K562 (cell line): ENCODE measurements at regions not wholly inside any gene's neighbourhood (a gene's known extent, or its start where the extent isn't known, plus 50 kb on each side); places are given as distances from the start of the nearest gene placed in this dataset.
"Not testable (repeated sequence)": the region's sequence is repeated elsewhere in the genome, so short reads cannot be mapped to it uniquely, and the experiment has no call there.

Source experiments
- ATAC-seq: fragments of 200-7000 bp; cut with Tn5 transposase; 3 replicates; pipeline ENCODE4 v1.9.1; 2020; ENCODE audit warnings: moderate library complexity
- BruUV-seq: library from RNA; stranded (reverse); fragments of 400-500 nt; replicated peaks from 2 replicates; lab custom pipeline; 2021; lab: Mats Ljungman, UMichigan
- CTCF ChIA-PET: fragments of 300-600 bp; formaldehyde crosslinking; extraction: SDS; loops from one replicate; lab custom pipeline; 2021; ENCODE audit warnings: low intra/inter-chr PET ratio; lab: Yijun Ruan, JAX
- POLR2A ChIA-PET: fragments of 300-600, 350-650 bp; sonication (Branson Sonifier 250); formaldehyde crosslinking; extraction: SDS; loops from one replicate; lab custom pipeline; 2021; ENCODE audit warnings: antibody characterized with exemption, inconsistent platforms; lab: Yijun Ruan, JAX
- DNase-seq, 4 experiments: peaks; one replicate each; pipeline versions ENCODE4 v3.0.0 to v3.0.0-alpha.2; 2011 to 2018; ENCODE audit warnings: low spot score in 3 of 4, mixed read lengths in 3 of 4; ENCODE audit errors: extremely low read depth in 1 of 4
- FAIRE-seq: peaks from 2 replicates; lab custom pipeline; 2011; peaks lifted over from hg19 to GRCh38; lab: Jason Lieb, UNC
- H2AFZ ChIP-seq: 2 replicates; pipeline ENCODE4 v1.6.0; 2011; ENCODE audit warnings: low read depth, low read length, control low read depth, inconsistent platforms
- H3K27ac ChIP-seq: fragments of 200-600 bp; 3 replicates; pipeline ENCODE4 v1.8.0; 2011; ENCODE audit warnings: low read depth, mild to moderate bottlenecking, control low read depth, inconsistent platforms, low read length, moderate library complexity, mixed read lengths; ENCODE audit errors: extremely low read depth
- H3K27me3 ChIP-seq, 2 experiments: fragments of 300-600 bp in 1 of 2; 2 replicates in 1 of 2; 3 replicates in 1 of 2; pipeline versions ENCODE4 v1.6.0 to v1.8.0; 2011; ENCODE audit warnings: inconsistent platforms in 2 of 2, low read length in 2 of 2, mild to moderate bottlenecking in 1 of 2, mixed read lengths in 1 of 2, moderate library complexity in 1 of 2; ENCODE audit not compliant: control insufficient read depth in 2 of 2, insufficient read depth in 2 of 2
- H3K36me3 ChIP-seq: fragments of 300-600 bp; 3 replicates; pipeline ENCODE4 v1.8.0; 2011; ENCODE audit warnings: mild to moderate bottlenecking, low read length, inconsistent platforms; ENCODE audit not compliant: control insufficient read depth, insufficient read depth
- H3K4me1 ChIP-seq, 2 experiments: fragments of 200-600 bp in 1 of 2; replicated peaks in 1 of 2; 2 replicates in 1 of 2; 3 replicates in 1 of 2; pipeline versions ENCODE4 v1.5.1 to v1.8.0; 2011; ENCODE audit warnings: inconsistent platforms in 2 of 2, low read length in 2 of 2, mild to moderate bottlenecking in 1 of 2, mixed read lengths in 1 of 2, moderate library complexity in 1 of 2; ENCODE audit not compliant: control insufficient read depth in 2 of 2, insufficient read depth in 2 of 2
- H3K4me2 ChIP-seq: 2 replicates; pipeline ENCODE4 v1.6.1; 2011; ENCODE audit warnings: low read length, control low read depth, inconsistent platforms, mixed read lengths; ENCODE audit not compliant: insufficient read depth
- H3K4me3 ChIP-seq: fragments of 200-600 bp; sonication (generic), shearing (Covaris generic); 2 replicates; pipeline ENCODE4 v1.5.1; 2016; ENCODE audit warnings: control low read depth, inconsistent platforms
- H3K79me2 ChIP-seq: fragments of 200-600 bp; 3 replicates; pipeline ENCODE4 v1.8.0; 2011; ENCODE audit warnings: low read length, inconsistent platforms; ENCODE audit not compliant: control insufficient read depth, insufficient read depth
- H3K9ac ChIP-seq, 2 experiments: 2 replicates each; pipeline versions ENCODE4 v1.6.0 to v1.6.1; 2011; ENCODE audit warnings: low read depth in 2 of 2, low read length in 2 of 2, control low read depth in 1 of 2, inconsistent platforms in 1 of 2, mild to moderate bottlenecking in 1 of 2, mixed read lengths in 1 of 2; ENCODE audit not compliant: insufficient read depth in 1 of 2
- H3K9me1 ChIP-seq: one replicate; pipeline ENCODE4 v1.6.0; 2011; ENCODE audit warnings: inconsistent platforms, mild to moderate bottlenecking, low read length, moderate library complexity; ENCODE audit not compliant: control insufficient read depth, insufficient read depth
- H3K9me3 ChIP-seq: replicated peaks from 2 replicates; pipeline ENCODE4 v1.5.1; 2011; ENCODE audit warnings: low read depth, low read length, inconsistent platforms; ENCODE audit not compliant: control insufficient read depth, insufficient read depth
- H4K20me1 ChIP-seq: replicated peaks from 2 replicates; pipeline ENCODE4 v1.6.1; 2011; ENCODE audit warnings: low read length, inconsistent platforms, mixed read lengths; ENCODE audit not compliant: control insufficient read depth, insufficient read depth
- CHD1 ChIP-seq: fragments of 200-600 bp; sonication (generic); IDR thresholded peaks from one replicate; pipeline ENCODE4 v1.6.1; 2012; ENCODE audit warnings: mild to moderate bottlenecking, moderate library complexity, low read length, inconsistent platforms
- CREB5 ChIP-seq: fragments of 250-450 bp; sonication (Bioruptor Pico); IDR thresholded peaks from 2 replicates; pipeline ENCODE4 v1.5.0; 2020; ENCODE audit warnings: mild to moderate bottlenecking
- ILK ChIP-seq: fragments of 450-650 bp; IDR thresholded peaks from 2 replicates; pipeline ENCODE4 v1.6.1; 2016; ENCODE audit warnings: missing genetic modification characterization, low read depth, mild to moderate bottlenecking, missing compliant biosample characterization, moderate library complexity, borderline replicate concordance
- MED1 ChIP-seq: sonication (generic); formaldehyde crosslinking; IDR thresholded peaks from 2 replicates; pipeline ENCODE4 v1.8.1; 2023; ENCODE audit warnings: missing genetic modification reagents, borderline replicate concordance
- PTRF ChIP-seq: fragments of 450-650 bp; IDR thresholded peaks from 2 replicates; pipeline ENCODE4 v1.6.1; 2016; ENCODE audit warnings: mild to moderate bottlenecking, missing genetic modification characterization, missing compliant biosample characterization
- SFPQ ChIP-seq: fragments of 200-400 bp; formaldehyde crosslinking; IDR thresholded peaks from 2 replicates; pipeline ENCODE4 v1.6.1; 2017; ENCODE audit warnings: mild to moderate bottlenecking, low read depth, low read length, moderate library complexity
- TSC22D4 ChIP-seq: fragments of 450-650 bp; IDR thresholded peaks from 2 replicates; pipeline ENCODE4 v1.6.1; 2016; ENCODE audit warnings: missing genetic modification characterization, missing biosample characterization, control low read depth
- ZNF197 ChIP-seq: fragments of 200-800 bp; sonication (Bioruptor generic); IDR thresholded peaks from 2 replicates; pipeline ENCODE4 v1.6.1; 2016; ENCODE audit warnings: low read depth, missing genetic modification characterization, missing compliant biosample characterization
- WGBS: fragments of 100-300 bp; shearing (Covaris generic); methylation state at CpG from one replicate; pipeline ENCODE4 v1.1.6; 2016; ENCODE audit warnings: low coverage, mixed read lengths; ENCODE audit not compliant: insufficient coverage; ENCODE audit errors: missing lambda C conversion rate; 5-methylcytosine and 5-hydroxymethylcytosine counted together
- in situ Hi-C: fragments of 300-500 bp; cut with MboI; formaldehyde crosslinking; loops from 4 replicates; pipeline ENCODE4 v1.15.0; 2018; ENCODE audit warnings: inconsistent platforms, mixed read lengths
- intact Hi-C: fragments of 100-400 bp; cut with micrococcal nuclease; formaldehyde crosslinking; loops from 2 replicates; pipeline ENCODE4 v1.14.2; 2022

GRCh38 chr1:185648858-185649589, 85.2 kb upstream of the HMCN1 start:
- no peaks in the 10 kb centered on the region for H3K79me2 ChIP-seq
- no peaks in the 10 kb centered on the region for H4K20me1 ChIP-seq
- H3K9ac ChIP-seq: no peak overlapping the region
- no peak for TF ChIP-seq ZNF197 (CRISPR knock-in tag)
- TF ChIP-seq MED1 (CRISPR knock-in tag): no peak
- no peak for TF ChIP-seq CREB5 (CRISPR knock-in tag)
- no peak for TF ChIP-seq SFPQ
- no peak for TF ChIP-seq ILK
- TF ChIP-seq TSC22D4 (tag): no peak
- no peak for TF ChIP-seq CHD1
- TF ChIP-seq PTRF: no peak
- no TSS peak for BruUV-seq
- no peaks in the 10 kb centered on the region for H3K27me3 ChIP-seq
- no peak overlapping the region for H2AFZ ChIP-seq
- no peak overlapping the region for H3K4me3 ChIP-seq
- DNase-seq (no peak), ATAC-seq (no peak), FAIRE-seq (no peak)
- in situ Hi-C loops (no loop called here), intact Hi-C loops (no loop called here)
- peaks cover 0 to 4% of the 10 kb centered on the region in 2 experiments; a peak in 1 of 5 replicates for H3K4me1 ChIP-seq
- no peak overlapping the region for H3K4me2 ChIP-seq
- no peak overlapping the region for H3K27ac ChIP-seq
- 3% methylated on average over 30 of the region's 38 CpGs for WGBS
- ChIA-PET CTCF (no interaction called here), POLR2A (interaction anchor here (0.8 kb wide), 1 partner anchor 162 kb away, joined by 3 read pairs; no protein-coding TSS in a partner anchor)
- no peaks in the 10 kb centered on the region for H3K9me3 ChIP-seq
- H3K9me1 ChIP-seq: no peaks in the 10 kb centered on the region
- H3K36me3 ChIP-seq: no peaks in the 10 kb centered on the region

GRCh38 chr1:185647597-185648267, 86.5 kb upstream of the HMCN1 start:
- H2AFZ ChIP-seq, H3K27me3 ChIP-seq, DNase-seq, POLR2A ChIA-PET, H4K20me1 ChIP-seq, H3K79me2 ChIP-seq, H3K9ac ChIP-seq, H3K4me2 ChIP-seq, CTCF ChIA-PET, ATAC-seq, H3K9me1 ChIP-seq, in situ Hi-C loops, H3K36me3 ChIP-seq, BruUV-seq, H3K9me3 ChIP-seq, FAIRE-seq, H3K4me3 ChIP-seq, H3K27ac ChIP-seq, H3K4me1 ChIP-seq, intact Hi-C loops: not testable (repeated sequence)
- 15% methylated on average over 12 of the region's 12 CpGs for WGBS
